ENCODE measurements at regions not wholly inside any gene's neighbourhood (a gene's known extent, or its start where the extent isn't known, plus 50 kb on each side); places are given as distances from the start of the nearest gene placed in this dataset.

DNA sequence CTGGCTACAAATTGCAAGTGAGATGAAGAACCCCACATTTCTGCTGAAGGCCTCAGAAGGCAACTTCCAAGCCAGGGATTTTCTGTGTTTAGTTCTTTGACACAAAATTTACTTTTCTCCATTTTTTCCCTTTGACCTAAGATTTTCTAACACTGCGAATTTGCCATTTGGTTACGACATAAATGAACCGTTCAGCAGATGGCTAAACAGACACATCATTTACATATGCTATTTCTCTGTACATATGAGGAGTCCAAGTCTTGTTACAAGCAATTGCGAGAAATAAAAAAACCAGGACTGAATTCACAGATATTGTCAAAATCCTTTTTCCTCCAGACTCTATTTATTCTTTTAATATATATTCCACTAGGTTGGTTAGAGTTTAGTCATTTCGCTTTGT, 978.6 kb downstream of the NLGN4X start:
- 33% methylated on average over 5 of the region's 5 CpGs for WGBS (ENCODE audit: low lambda C conversion rate)
- TF ChIP-seq RFX5 (IDR thresholded peaks at IDR 0.05; ENCODE audit: low read length), result no peak
- TF ChIP-seq, protein P1, sequence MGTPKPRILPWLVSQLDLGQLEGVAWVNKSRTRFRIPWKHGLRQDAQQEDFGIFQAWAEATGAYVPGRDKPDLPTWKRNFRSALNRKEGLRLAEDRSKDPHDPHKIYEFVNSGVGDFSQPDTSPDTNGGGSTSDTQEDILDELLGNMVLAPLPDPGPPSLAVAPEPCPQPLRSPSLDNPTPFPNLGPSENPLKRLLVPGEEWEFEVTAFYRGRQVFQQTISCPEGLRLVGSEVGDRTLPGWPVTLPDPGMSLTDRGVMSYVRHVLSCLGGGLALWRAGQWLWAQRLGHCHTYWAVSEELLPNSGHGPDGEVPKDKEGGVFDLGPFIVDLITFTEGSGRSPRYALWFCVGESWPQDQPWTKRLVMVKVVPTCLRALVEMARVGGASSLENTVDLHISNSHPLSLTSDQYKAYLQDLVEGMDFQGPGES (IDR thresholded peaks at IDR 0.05; ENCODE audit: low read depth, low read length), result no peak
- TF ChIP-seq JUND (IDR thresholded peaks at IDR 0.05), result no peak
- no peak for TF ChIP-seq NFIC (IDR thresholded peaks at IDR 0.05; ENCODE audit: borderline replicate concordance)
- TF ChIP-seq POLR2AphosphoS5 (IDR thresholded peaks at IDR 0.05; ENCODE audit: low read depth, low read length), result no peak
- TF ChIP-seq TEAD4 (IDR thresholded peaks at IDR 0.05; ENCODE audit: borderline replicate concordance, insufficient read depth), result no peak
- TF ChIP-seq, protein P2, sequence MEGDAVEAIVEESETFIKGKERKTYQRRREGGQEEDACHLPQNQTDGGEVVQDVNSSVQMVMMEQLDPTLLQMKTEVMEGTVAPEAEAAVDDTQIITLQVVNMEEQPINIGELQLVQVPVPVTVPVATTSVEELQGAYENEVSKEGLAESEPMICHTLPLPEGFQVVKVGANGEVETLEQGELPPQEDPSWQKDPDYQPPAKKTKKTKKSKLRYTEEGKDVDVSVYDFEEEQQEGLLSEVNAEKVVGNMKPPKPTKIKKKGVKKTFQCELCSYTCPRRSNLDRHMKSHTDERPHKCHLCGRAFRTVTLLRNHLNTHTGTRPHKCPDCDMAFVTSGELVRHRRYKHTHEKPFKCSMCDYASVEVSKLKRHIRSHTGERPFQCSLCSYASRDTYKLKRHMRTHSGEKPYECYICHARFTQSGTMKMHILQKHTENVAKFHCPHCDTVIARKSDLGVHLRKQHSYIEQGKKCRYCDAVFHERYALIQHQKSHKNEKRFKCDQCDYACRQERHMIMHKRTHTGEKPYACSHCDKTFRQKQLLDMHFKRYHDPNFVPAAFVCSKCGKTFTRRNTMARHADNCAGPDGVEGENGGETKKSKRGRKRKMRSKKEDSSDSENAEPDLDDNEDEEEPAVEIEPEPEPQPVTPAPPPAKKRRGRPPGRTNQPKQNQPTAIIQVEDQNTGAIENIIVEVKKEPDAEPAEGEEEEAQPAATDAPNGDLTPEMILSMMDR (IDR thresholded peaks at IDR 0.05), result no peak
- no peak for TF ChIP-seq GATA2 (CRISPR knock-in tag; IDR thresholded peaks at IDR 0.05)
- TF ChIP-seq FOSL2 (IDR thresholded peaks at IDR 0.05; ENCODE audit: borderline replicate concordance, low read depth), result no peak
- no peak for TF ChIP-seq RAD21 (IDR thresholded peaks at IDR 0.05; ENCODE audit: low read length)
- TF ChIP-seq YY1 (IDR thresholded peaks at IDR 0.05; ENCODE audit: low read depth), result no peak
- no peak for TF ChIP-seq RCOR1 (IDR thresholded peaks at IDR 0.05; ENCODE audit: low read length)
- no peak for TF ChIP-seq CHD2 (IDR thresholded peaks at IDR 0.05; ENCODE audit: low read length, partially characterized antibody)
- no peak for TF ChIP-seq NRF1 (IDR thresholded peaks at IDR 0.05; ENCODE audit: low read depth, low read length)
- TF ChIP-seq SIN3A (IDR thresholded peaks at IDR 0.05; ENCODE audit: borderline replicate concordance, low read depth, low read length), result no peak
- no peak for TF ChIP-seq REST (IDR thresholded peaks at IDR 0.05; ENCODE audit: low read depth, low read length)
- TF ChIP-seq FOXM1 (IDR thresholded peaks at IDR 0.05; ENCODE audit: low read depth), result no peak
- TF ChIP-seq GABPA (IDR thresholded peaks at IDR 0.05; ENCODE audit: low read depth), result no peak
- no peak for TF ChIP-seq TAF1 (IDR thresholded peaks at IDR 0.05; ENCODE audit: borderline replicate concordance, low read depth, low read length)
- TF ChIP-seq RXRA (IDR thresholded peaks at IDR 0.05; ENCODE audit: borderline replicate concordance, low read depth), result no peak
- no peaks in the 10 kb centered on the region for H3K36me3 ChIP-seq (replicated peaks in 1 of 2; ENCODE audit: control insufficient read depth in 1 of 2, insufficient read depth in 2 of 2, low read length in 1 of 2)
- no peaks in the 10 kb centered on the region for H3K9me3 ChIP-seq
- no peak overlapping the region for H3K4me2 ChIP-seq
- no peaks in the 10 kb centered on the region for H4K20me1 ChIP-seq (ENCODE audit: insufficient read depth)
- H3K27ac ChIP-seq (ENCODE audit: low read depth in 2 of 2, low read length in 1 of 2), result no peak overlapping the region
- no peaks in the 10 kb centered on the region for H3K4me1 ChIP-seq (ENCODE audit: control insufficient read depth in 1 of 2, insufficient read depth in 2 of 2, low read depth in 1 of 2, low read length in 1 of 2)
- no peaks in the 10 kb centered on the region for H3F3A ChIP-seq (replicated peaks; ENCODE audit: insufficient read depth)
- DNase-seq, result no peak
- H2AFZ ChIP-seq (ENCODE audit: low read depth), result no peak overlapping the region
- ChIA-PET CTCF (no interaction called here), POLR2A (no interaction called here)
- H3K4me3 ChIP-seq (ENCODE audit: low read depth in 2 of 2, low read length in 1 of 2), result no peak overlapping the region
- H3K9ac ChIP-seq, result no peak overlapping the region
- H3K79me2 ChIP-seq (ENCODE audit: insufficient read depth), result no peaks in the 10 kb centered on the region
- H3K9me2 ChIP-seq, result no peaks in the 10 kb centered on the region
- no peaks in the 10 kb centered on the region for H3K27me3 ChIP-seq (ENCODE audit: insufficient read depth)

All from SK-N-SH (cell line).